GM12878 (cell line): ENCODE measurements at regions not wholly inside any gene's neighbourhood (a gene's known extent, or its start where the extent isn't known, plus 50 kb on each side); places are given as distances from the start of the nearest gene placed in this dataset.

Experiments
- CBX5 ChIP-seq: sonication (generic); IDR thresholded peaks from 2 replicates; pipeline ENCODE4 v1.6.1; 2016; ENCODE audit warnings: low read depth, moderate library complexity, mild to moderate bottlenecking, inconsistent platforms
- CEBPB ChIP-seq, 2 experiments: fragments of 150-350 bp in 1 of 2; IDR thresholded peaks; 2 replicates each; pipeline ENCODE4 v1.6.1; 2012 to 2014; ENCODE audit warnings: low read depth in 2 of 2, low read length in 2 of 2, borderline replicate concordance in 1 of 2, inconsistent platforms in 1 of 2
- CTCF ChIP-seq, 3 experiments: IDR thresholded peaks in 2 of 3; conservative IDR thresholded peaks in 1 of 3; 2 replicates each; pipeline ENCODE4 v1.5.1; 2011; ENCODE audit warnings: low read depth in 3 of 3, low read length in 3 of 3, mild to moderate bottlenecking in 3 of 3, control low read depth in 2 of 3, moderate library complexity in 2 of 3, inconsistent platforms in 1 of 3, mixed read lengths in 1 of 3; ENCODE audit not compliant: control insufficient read depth in 2 of 3, insufficient read depth in 1 of 3; ENCODE audit errors: extremely low read depth in 1 of 3
- DPF2 ChIP-seq: fragments of 450-650 bp; IDR thresholded peaks from 2 replicates; pipeline ENCODE4 v1.6.1; 2017; ENCODE audit warnings: mild to moderate bottlenecking
- EZH2 ChIP-seq: IDR thresholded peaks from 2 replicates; pipeline ENCODE4 v1.6.1; 2012; ENCODE audit warnings: low read depth, mild to moderate bottlenecking, control low read depth, inconsistent platforms, low read length, borderline replicate concordance; ENCODE audit not compliant: control insufficient read depth
- MYC ChIP-seq: IDR thresholded peaks from 2 replicates; pipeline ENCODE4 v1.6.1; 2011; ENCODE audit warnings: mild to moderate bottlenecking, low read length, moderate library complexity, inconsistent platforms; ENCODE audit not compliant: insufficient read depth, insufficient replicate concordance, insufficient read length, severe bottlenecking
- NBN ChIP-seq: fragments of 450-650 bp; IDR thresholded peaks from 2 replicates; pipeline ENCODE4 v1.6.1; 2016
- POLR2A ChIP-seq: IDR thresholded peaks from 2 replicates; pipeline ENCODE4 v1.6.1; 2011; ENCODE audit warnings: low read depth, mild to moderate bottlenecking, low read length
- SPI1 ChIP-seq: IDR thresholded peaks from 2 replicates; pipeline ENCODE4 v1.6.1; 2011; ENCODE audit warnings: low read depth, mild to moderate bottlenecking, low read length, moderate library complexity, borderline replicate concordance; ENCODE audit not compliant: insufficient read depth
- SUZ12 ChIP-seq: fragments of 200-600 bp; sonication (generic); IDR thresholded peaks from one replicate; pipeline ENCODE4 v1.6.1; 2018; ENCODE audit warnings: antibody characterized with exemption, mild to moderate bottlenecking; ENCODE audit not compliant: unreplicated experiment
- ZNF687 ChIP-seq: fragments of 450-650 bp; IDR thresholded peaks from 2 replicates; pipeline ENCODE4 v1.6.1; 2017; ENCODE audit warnings: mild to moderate bottlenecking, moderate library complexity
- TF ChIP-seq, protein P1 (sequence below): IDR thresholded peaks from 2 replicates; pipeline ENCODE4 v1.6.1; 2011; ENCODE audit warnings: low read depth, low read length, improper control_type of control experiment, borderline replicate concordance

DNA sequence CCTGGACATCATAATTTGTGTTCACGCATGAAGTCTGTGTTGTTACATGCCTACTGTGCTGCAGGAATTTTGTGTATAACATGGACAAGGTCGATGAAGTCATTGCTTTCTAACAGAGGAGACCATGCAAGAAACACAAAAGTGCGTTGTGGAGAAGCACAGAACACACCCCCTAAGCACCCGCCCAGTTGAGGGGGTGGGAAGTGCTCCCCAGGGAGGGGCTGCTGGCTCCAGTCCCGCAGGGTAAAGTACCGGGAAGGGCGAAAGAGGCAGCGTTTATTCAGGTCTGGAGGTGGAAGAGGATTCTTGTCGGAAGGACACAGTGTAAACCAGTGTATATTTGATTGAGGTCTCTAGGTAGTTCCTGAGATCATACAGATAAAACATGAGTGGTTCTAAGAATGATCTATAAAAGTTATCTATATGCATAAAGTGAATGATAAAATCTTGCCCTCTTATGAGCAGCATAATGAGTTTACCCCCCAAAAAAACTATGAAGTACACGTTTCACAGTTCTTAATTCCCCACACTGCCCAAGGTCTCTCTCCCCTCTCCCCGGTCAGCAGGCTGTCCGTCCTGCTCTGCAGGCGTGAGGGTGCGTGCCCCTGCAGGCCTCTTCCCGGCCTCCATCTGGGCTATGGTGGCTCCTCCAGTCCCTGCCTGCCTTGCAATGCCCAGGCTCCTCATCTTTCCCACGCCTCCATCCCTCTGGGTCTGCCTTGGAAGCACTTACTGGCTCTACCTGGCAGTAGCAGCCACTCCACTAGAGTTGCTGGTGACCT lies 159.7 kb downstream of the THBS2 start:
- TF ChIP-seq, protein P1, sequence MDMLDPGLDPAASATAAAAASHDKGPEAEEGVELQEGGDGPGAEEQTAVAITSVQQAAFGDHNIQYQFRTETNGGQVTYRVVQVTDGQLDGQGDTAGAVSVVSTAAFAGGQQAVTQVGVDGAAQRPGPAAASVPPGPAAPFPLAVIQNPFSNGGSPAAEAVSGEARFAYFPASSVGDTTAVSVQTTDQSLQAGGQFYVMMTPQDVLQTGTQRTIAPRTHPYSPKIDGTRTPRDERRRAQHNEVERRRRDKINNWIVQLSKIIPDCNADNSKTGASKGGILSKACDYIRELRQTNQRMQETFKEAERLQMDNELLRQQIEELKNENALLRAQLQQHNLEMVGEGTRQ = no peak
- TF ChIP-seq CTCF (IDR thresholded peaks at IDR 0.05 in 2 of 3, conservative IDR thresholded peaks at IDR 0.05 in 1 of 3; ENCODE audit: control insufficient read depth in 2 of 3, extremely low read depth in 1 of 3, insufficient read depth in 1 of 3, low read depth in 3 of 3, low read length in 3 of 3) (no peak), ZNF687 (no peak), SUZ12 (no peak), POLR2A (no peak), SPI1 (no peak), EZH2 (no peak), MYC (no peak), NBN (no peak), CBX5 (no peak), CEBPB (IDR thresholded peaks at IDR 0.05; ENCODE audit: borderline replicate concordance in 1 of 2, low read depth in 2 of 2, low read length in 2 of 2) (no peak), DPF2 (no peak)
